Thoracic aorta (tissue), 2 donors: ENCODE measurements at regions not wholly inside any gene's neighbourhood (a gene's known extent, or its start where the extent isn't known, plus 50 kb on each side); places are given as distances from the start of the nearest gene placed in this dataset.

Experiments used
- ATAC-seq: fragments of 150-250 bp; one replicate; pipeline ENCODE4 v1.8.0; 2017; ENCODE audit warnings: low read depth; ENCODE audit not compliant: insufficient number of reproducible peaks, low FRiP score
- DNase-seq: peaks from one replicate; pipeline ENCODE4 v3.0.0-alpha.2; 2020; ENCODE audit warnings: low spot score
- H3K27ac ChIP-seq, 2 donors: fragments of 200-600 bp; sonication (generic); 1 replicate in 1 of 2; 2 replicates in 1 of 2; pipeline ENCODE4 v1.5.1; 2016; ENCODE audit warnings: mild to moderate bottlenecking in 2 of 2, moderate library complexity in 2 of 2
- H3K27me3 ChIP-seq: fragments of 200-600 bp; sonication (generic); replicated peaks from 2 replicates; pipeline ENCODE4 v1.6.0; 2016; ENCODE audit warnings: mild to moderate bottlenecking; ENCODE audit not compliant: insufficient read depth
- H3K36me3 ChIP-seq: fragments of 200-600 bp; sonication (generic); one replicate; pipeline ENCODE4 v1.5.1; 2016
- H3K4me1 ChIP-seq, 2 donors: fragments of 200-600 bp; sonication (generic); 1 replicate in 1 of 2; 2 replicates in 1 of 2; pipeline versions ENCODE4 v1.5.1 to v1.6.0; 2016; ENCODE audit warnings: low read depth in 2 of 2, mild to moderate bottlenecking in 1 of 2; ENCODE audit not compliant: control insufficient read depth in 1 of 2
- H3K4me3 ChIP-seq: fragments of 200-600 bp; sonication (generic); 2 replicates; pipeline ENCODE4 v1.5.1; 2016; ENCODE audit warnings: mild to moderate bottlenecking
- H3K9me3 ChIP-seq: fragments of 200-600 bp; sonication (generic); 2 replicates; pipeline ENCODE4 v1.5.1; 2016
- TF ChIP-seq, protein P1 (sequence below): fragments of 200-600 bp; sonication (generic); IDR thresholded peaks from one replicate; pipeline ENCODE4 v1.5.1; 2019; ENCODE audit warnings: antibody characterized with exemption

DNA sequence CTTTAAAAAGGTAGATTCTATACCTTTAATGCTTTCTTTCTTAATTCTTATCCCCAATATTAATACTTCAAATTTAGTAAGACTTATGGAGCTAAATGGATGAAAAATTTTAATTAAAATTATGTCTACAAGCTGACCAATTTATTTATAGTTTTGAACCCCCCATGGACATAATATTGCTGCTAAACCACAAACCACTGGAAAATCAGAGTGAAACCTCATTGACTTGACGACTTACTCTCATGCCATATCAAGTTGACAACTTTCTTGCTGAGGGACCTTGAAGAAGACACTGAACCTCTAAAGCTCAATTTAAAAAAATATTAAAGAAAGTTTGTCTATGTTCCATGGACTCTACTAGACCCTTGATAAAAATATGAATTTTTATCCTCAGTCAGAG, 653.7 kb downstream of the TLE1 start:
- no peaks in the 10 kb centered on the region for H3K9me3 ChIP-seq
- H3K4me3 ChIP-seq, result no peak overlapping the region
- ATAC-seq (no peak), DNase-seq (no peak)
- TF ChIP-seq, protein P1, sequence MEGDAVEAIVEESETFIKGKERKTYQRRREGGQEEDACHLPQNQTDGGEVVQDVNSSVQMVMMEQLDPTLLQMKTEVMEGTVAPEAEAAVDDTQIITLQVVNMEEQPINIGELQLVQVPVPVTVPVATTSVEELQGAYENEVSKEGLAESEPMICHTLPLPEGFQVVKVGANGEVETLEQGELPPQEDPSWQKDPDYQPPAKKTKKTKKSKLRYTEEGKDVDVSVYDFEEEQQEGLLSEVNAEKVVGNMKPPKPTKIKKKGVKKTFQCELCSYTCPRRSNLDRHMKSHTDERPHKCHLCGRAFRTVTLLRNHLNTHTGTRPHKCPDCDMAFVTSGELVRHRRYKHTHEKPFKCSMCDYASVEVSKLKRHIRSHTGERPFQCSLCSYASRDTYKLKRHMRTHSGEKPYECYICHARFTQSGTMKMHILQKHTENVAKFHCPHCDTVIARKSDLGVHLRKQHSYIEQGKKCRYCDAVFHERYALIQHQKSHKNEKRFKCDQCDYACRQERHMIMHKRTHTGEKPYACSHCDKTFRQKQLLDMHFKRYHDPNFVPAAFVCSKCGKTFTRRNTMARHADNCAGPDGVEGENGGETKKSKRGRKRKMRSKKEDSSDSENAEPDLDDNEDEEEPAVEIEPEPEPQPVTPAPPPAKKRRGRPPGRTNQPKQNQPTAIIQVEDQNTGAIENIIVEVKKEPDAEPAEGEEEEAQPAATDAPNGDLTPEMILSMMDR, result no peak
- no peaks in the 10 kb centered on the region for H3K27me3 ChIP-seq
- no peak overlapping the region for H3K27ac ChIP-seq
- peaks cover 0 to 8% of the 10 kb centered on the region in 2 donors for H3K4me1 ChIP-seq
- no peaks in the 10 kb centered on the region for H3K36me3 ChIP-seq

DNA sequence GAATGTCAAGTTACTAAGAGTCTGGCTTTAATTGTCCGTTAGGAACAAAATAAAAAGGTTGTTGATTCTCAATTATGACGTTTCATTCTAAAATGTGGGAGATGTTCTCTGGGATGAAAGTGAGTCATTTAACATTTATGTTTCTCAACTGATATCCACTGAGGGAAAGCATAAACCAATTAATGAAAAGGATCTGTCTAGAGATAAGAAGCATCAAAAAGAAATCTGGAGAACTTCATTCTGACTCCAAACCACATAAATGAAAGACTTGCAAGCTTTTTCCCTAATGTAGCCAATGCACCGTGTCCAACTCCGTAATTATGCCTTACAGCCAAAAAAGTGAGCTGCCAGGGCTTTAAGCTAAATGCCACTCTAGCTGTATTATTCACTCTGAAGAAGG, 654.2 kb downstream of the TLE1 start:
- Histone ChIP-seq H3K27me3 (no peaks in the 10 kb centered on the region), H3K27ac (no peak overlapping the region), H3K36me3 (no peaks in the 10 kb centered on the region), H3K9me3 (no peaks in the 10 kb centered on the region), H3K4me1 (peaks cover 0 to 8% of the 10 kb centered on the region in 2 donors), H3K4me3 (no peak overlapping the region)
- DNase-seq (no peak), ATAC-seq (no peak)
- TF ChIP-seq, protein P1, result no peak

DNA sequence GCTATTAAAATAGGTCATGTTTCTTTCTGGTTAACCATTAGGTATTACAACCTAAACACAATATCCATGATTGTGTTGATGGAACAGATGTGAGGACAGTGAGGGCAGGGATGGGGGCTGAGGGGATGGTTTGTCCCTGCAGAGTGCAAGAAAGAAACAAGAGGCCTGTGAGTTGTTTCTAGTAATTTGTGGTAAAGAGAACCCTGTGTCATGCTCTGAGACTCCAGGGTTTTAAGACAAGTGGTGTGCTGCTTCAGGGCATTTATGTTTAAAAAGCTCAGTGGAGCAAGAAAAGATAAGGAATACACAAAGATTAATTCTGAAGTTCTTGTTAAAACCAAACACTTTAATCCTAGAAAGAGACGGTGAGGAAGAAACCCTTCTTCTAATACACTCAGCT, 656.5 kb downstream of the TLE1 start:
- ATAC-seq (no peak), DNase-seq (no peak)
- TF ChIP-seq, protein P1, result no peak
- Histone ChIP-seq H3K27ac (peak overlapping the region in 1 of 2 donors; percentile 10), H3K9me3 (no peaks in the 10 kb centered on the region), H3K4me3 (no peak overlapping the region), H3K36me3 (no peaks in the 10 kb centered on the region), H3K27me3 (no peaks in the 10 kb centered on the region), H3K4me1 (peaks cover 0 to 8% of the 10 kb centered on the region in 2 donors)

DNA sequence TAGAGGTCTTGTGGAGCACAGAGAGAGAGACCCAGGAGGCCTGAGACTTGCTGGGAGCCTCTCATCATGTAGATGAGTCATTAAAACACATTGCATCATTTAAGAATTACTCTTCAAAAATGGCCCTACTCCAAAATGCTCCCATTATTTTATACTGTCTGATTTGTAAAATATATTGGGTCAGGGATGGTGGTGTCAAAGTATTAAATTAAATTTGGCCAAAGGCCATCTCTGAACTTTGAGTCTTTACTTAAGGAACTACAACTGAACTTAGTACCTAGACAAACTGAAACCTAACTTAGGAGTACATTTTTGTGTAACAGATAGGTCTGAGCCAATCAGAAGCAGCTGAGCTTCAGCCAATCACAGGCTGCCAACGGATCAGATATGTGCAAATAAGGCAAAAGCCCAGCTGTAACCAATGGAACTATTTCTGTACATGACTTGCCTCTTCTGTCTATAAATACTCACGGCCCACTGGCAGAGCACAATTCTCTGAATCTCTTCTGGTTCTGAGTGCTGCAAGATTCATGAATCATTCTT, 657.2 kb downstream of the TLE1 start:
- Histone ChIP-seq H3K27ac (peak overlapping the region in 1 of 2 donors; percentile 10), H3K36me3 (no peaks in the 10 kb centered on the region), H3K4me1 (peaks cover 0 to 8% of the 10 kb centered on the region in 2 donors), H3K9me3 (no peaks in the 10 kb centered on the region), H3K27me3 (no peaks in the 10 kb centered on the region), H3K4me3 (no peak overlapping the region)
- DNase-seq, result no peak
- peak; percentile 66 for ATAC-seq
- TF ChIP-seq, protein P1, result no peak

DNA sequence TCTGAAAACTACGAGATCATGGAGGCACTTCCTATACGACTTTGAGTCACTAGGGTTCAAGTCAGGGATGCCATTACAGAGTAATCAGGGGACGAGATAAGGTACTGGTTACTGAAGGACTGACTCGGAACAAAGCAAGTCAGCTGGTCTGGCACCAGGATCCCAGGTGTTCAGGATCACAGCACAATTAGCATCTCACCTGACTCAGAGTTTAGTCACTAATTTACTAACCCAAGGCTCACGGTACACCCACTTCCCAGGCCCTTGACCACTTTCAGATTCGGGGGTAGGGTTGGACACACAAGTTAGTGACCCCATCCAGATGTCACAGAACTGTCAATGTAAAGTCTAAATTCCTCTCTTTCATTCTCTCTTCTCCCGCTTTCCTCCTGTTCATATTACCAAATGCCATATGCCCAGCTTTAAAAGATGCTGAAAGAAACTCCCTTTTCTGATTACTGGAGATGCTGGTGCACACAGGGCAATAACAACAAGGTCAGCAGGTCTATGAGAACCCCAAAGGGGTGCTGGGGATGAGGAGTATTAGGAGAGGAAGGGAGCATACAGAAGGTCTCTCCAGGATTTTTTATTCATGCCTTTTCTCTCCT, 657.8 kb downstream of the TLE1 start:
- TF ChIP-seq, protein P1, result no peak
- Histone ChIP-seq H3K4me1 (peaks cover 0 to 8% of the 10 kb centered on the region in 2 donors), H3K27ac (peak overlapping the region in 1 of 2 donors; percentile 10), H3K4me3 (no peak overlapping the region), H3K9me3 (no peaks in the 10 kb centered on the region), H3K36me3 (no peaks in the 10 kb centered on the region), H3K27me3 (no peaks in the 10 kb centered on the region)
- ATAC-seq (no peak), DNase-seq (no peak)
